Astrocyte (in vitro differentiated cells and primary cell): ENCODE measurements at regions not wholly inside any gene's neighbourhood (a gene's known extent, or its start where the extent isn't known, plus 50 kb on each side); places are given as distances from the start of the nearest gene placed in this dataset.

Experiments
- DNase-seq: peaks from one replicate; pipeline ENCODE4 v3.0.0-alpha.2; 2010; ENCODE audit warnings: low read depth
- FAIRE-seq: peaks from 2 replicates; lab custom pipeline; 2011; peaks lifted over from hg19 to GRCh38; lab: Jason Lieb, UNC
- H2AFZ ChIP-seq: 2 replicates; pipeline ENCODE4 v1.6.0; 2012; ENCODE audit warnings: low read depth, low read length, inconsistent platforms
- H3K27ac ChIP-seq: 2 replicates; pipeline ENCODE4 v1.5.1; 2011; ENCODE audit warnings: low read depth, low read length, inconsistent platforms
- H3K27me3 ChIP-seq: 2 replicates; pipeline ENCODE4 v1.6.0; 2011; ENCODE audit warnings: low read length, inconsistent platforms; ENCODE audit not compliant: insufficient read depth
- H3K36me3 ChIP-seq: 2 replicates; pipeline ENCODE4 v1.5.1; 2011; ENCODE audit warnings: low read length, inconsistent platforms; ENCODE audit not compliant: insufficient read depth
- H3K4me1 ChIP-seq: 2 replicates; pipeline ENCODE4 v1.5.1; 2011; ENCODE audit warnings: low read length, inconsistent platforms; ENCODE audit not compliant: insufficient read depth
- H3K4me2 ChIP-seq: 2 replicates; pipeline ENCODE4 v1.6.0; 2012; ENCODE audit warnings: low read length, inconsistent platforms
- H3K4me3 ChIP-seq: 2 replicates; pipeline ENCODE4 v1.5.1; 2011; ENCODE audit warnings: low read depth, mild to moderate bottlenecking, low read length, inconsistent platforms; ENCODE audit not compliant: insufficient read depth
- H3K79me2 ChIP-seq: 2 replicates; pipeline ENCODE4 v1.6.0; 2012; ENCODE audit warnings: mild to moderate bottlenecking, low read length, inconsistent platforms; ENCODE audit not compliant: insufficient read depth
- H3K9ac ChIP-seq: 2 replicates; pipeline ENCODE4 v1.6.0; 2012; ENCODE audit warnings: mild to moderate bottlenecking, low read length, inconsistent platforms
- H3K9me3 ChIP-seq: 2 replicates; pipeline ENCODE4 v1.5.1; 2012; ENCODE audit warnings: low read depth, mild to moderate bottlenecking, low read length, inconsistent platforms; ENCODE audit not compliant: insufficient read depth
- H4K20me1 ChIP-seq: 2 replicates; pipeline ENCODE4 v1.6.0; 2012; ENCODE audit warnings: low read length, inconsistent platforms; ENCODE audit not compliant: insufficient read depth
- H3K27ac Mint-ChIP-seq: one replicate; pipeline ENCODE4 v1.8.0; 2021; ENCODE audit warnings: mild to moderate bottlenecking, mixed read lengths; ENCODE audit not compliant: unreplicated experiment
- H3K27me3 Mint-ChIP-seq: one replicate; pipeline ENCODE4 v1.8.0; 2021; ENCODE audit warnings: low read depth, mixed read lengths; ENCODE audit not compliant: unreplicated experiment
- H3K36me3 Mint-ChIP-seq: one replicate; pipeline ENCODE4 v1.8.0; 2021; ENCODE audit warnings: low read depth, mixed read lengths; ENCODE audit not compliant: unreplicated experiment
- H3K4me1 Mint-ChIP-seq: one replicate; pipeline ENCODE4 v1.8.0; 2021; ENCODE audit warnings: low read depth, mixed read lengths; ENCODE audit not compliant: unreplicated experiment
- H3K4me3 Mint-ChIP-seq: one replicate; pipeline ENCODE4 v1.8.0; 2021; ENCODE audit warnings: mild to moderate bottlenecking, moderate library complexity, mixed read lengths; ENCODE audit not compliant: unreplicated experiment
- H3K9me3 Mint-ChIP-seq: one replicate; pipeline ENCODE4 v1.8.0; 2021; ENCODE audit warnings: mild to moderate bottlenecking, mixed read lengths; ENCODE audit not compliant: unreplicated experiment
- EZH2 ChIP-seq: IDR thresholded peaks from 2 replicates; pipeline ENCODE4 v1.6.1; 2012; ENCODE audit warnings: mild to moderate bottlenecking, low read length, inconsistent platforms; ENCODE audit not compliant: insufficient read depth
- TF ChIP-seq, protein P1 (sequence below): IDR thresholded peaks from 2 replicates; pipeline ENCODE4 v1.5.1; 2011; ENCODE audit warnings: low read depth, mild to moderate bottlenecking, inconsistent platforms, low read length, moderate library complexity; ENCODE audit not compliant: insufficient read depth

DNA sequence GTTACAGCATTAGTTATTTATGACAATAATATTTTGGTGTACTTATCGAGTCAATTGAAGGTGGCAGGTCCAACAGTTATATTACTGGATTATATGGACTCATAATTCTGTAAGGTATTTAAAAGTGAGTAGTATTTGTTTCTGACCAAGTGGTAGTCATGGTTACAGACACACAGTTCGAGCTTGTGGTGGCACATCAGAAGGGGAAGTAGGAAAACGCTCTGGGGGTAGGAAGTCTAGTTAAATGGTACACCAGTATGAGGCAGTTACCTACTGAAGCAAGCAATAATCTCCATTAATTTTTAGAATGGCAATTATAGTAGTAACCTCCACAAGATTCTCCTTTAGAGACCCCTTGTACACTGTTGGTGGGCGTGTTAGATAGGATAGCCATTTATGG lies 541.2 kb downstream of the ETV1 start:
- H3K4me3 ChIP-seq, result no peak overlapping the region
- DNase-seq (no peak), FAIRE-seq (no peak)
- no peak overlapping the region for H2AFZ ChIP-seq
- H3K27me3 ChIP-seq, result no peaks in the 10 kb centered on the region
- H3K4me2 ChIP-seq, result no peak overlapping the region
- no peak overlapping the region for H3K9ac ChIP-seq
- Mint-ChIP-seq H3K36me3 (no peaks in the 10 kb centered on the region), H3K27me3 (no peaks in the 10 kb centered on the region), H3K27ac (no peak overlapping the region), H3K4me1 (no peaks in the 10 kb centered on the region), H3K4me3 (no peak overlapping the region), H3K9me3 (no peaks in the 10 kb centered on the region)
- no peaks in the 10 kb centered on the region for H3K9me3 ChIP-seq
- H3K27ac ChIP-seq, result no peak overlapping the region
- no peaks in the 10 kb centered on the region for H3K36me3 ChIP-seq
- H3K79me2 ChIP-seq, result no peaks in the 10 kb centered on the region
- no peaks in the 10 kb centered on the region for H3K4me1 ChIP-seq
- TF ChIP-seq EZH2, result no peak
- TF ChIP-seq, protein P1, sequence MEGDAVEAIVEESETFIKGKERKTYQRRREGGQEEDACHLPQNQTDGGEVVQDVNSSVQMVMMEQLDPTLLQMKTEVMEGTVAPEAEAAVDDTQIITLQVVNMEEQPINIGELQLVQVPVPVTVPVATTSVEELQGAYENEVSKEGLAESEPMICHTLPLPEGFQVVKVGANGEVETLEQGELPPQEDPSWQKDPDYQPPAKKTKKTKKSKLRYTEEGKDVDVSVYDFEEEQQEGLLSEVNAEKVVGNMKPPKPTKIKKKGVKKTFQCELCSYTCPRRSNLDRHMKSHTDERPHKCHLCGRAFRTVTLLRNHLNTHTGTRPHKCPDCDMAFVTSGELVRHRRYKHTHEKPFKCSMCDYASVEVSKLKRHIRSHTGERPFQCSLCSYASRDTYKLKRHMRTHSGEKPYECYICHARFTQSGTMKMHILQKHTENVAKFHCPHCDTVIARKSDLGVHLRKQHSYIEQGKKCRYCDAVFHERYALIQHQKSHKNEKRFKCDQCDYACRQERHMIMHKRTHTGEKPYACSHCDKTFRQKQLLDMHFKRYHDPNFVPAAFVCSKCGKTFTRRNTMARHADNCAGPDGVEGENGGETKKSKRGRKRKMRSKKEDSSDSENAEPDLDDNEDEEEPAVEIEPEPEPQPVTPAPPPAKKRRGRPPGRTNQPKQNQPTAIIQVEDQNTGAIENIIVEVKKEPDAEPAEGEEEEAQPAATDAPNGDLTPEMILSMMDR, result no peak
- H4K20me1 ChIP-seq, result no peaks in the 10 kb centered on the region

DNA sequence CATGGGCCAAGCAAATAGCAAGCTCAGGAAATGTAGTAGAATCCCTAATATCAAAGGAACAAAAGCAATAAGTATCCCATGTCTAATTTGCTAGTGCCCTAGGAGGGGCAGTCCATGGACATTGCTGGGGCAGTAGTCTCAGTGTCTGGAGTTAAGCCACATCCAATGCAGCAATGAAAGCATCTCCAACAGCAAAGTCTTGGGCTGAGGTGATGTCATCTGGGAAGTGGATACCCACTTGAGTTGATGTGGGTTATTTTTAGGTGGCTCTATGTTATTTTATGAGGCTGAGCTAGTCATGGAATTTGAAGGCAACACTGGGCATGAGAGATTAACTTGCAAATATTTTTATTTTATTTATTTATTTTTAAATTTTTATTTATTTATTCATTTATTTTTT lies 540.0 kb downstream of the ETV1 start:
- H3K4me2 ChIP-seq, result no peak overlapping the region
- no peaks in the 10 kb centered on the region for H4K20me1 ChIP-seq
- Mint-ChIP-seq H3K4me3 (no peak overlapping the region), H3K9me3 (no peaks in the 10 kb centered on the region), H3K27me3 (no peaks in the 10 kb centered on the region), H3K4me1 (no peaks in the 10 kb centered on the region), H3K27ac (no peak overlapping the region), H3K36me3 (no peaks in the 10 kb centered on the region)
- H3K9me3 ChIP-seq, result no peaks in the 10 kb centered on the region
- no peaks in the 10 kb centered on the region for H3K27me3 ChIP-seq
- H3K36me3 ChIP-seq, result no peaks in the 10 kb centered on the region
- H2AFZ ChIP-seq, result no peak overlapping the region
- FAIRE-seq (no peak), DNase-seq (no peak)
- H3K4me3 ChIP-seq, result no peak overlapping the region
- no peaks in the 10 kb centered on the region for H3K79me2 ChIP-seq
- H3K4me1 ChIP-seq, result no peaks in the 10 kb centered on the region
- TF ChIP-seq, protein P1, result no peak
- no peak for TF ChIP-seq EZH2
- H3K9ac ChIP-seq, result no peak overlapping the region
- no peak overlapping the region for H3K27ac ChIP-seq

DNA sequence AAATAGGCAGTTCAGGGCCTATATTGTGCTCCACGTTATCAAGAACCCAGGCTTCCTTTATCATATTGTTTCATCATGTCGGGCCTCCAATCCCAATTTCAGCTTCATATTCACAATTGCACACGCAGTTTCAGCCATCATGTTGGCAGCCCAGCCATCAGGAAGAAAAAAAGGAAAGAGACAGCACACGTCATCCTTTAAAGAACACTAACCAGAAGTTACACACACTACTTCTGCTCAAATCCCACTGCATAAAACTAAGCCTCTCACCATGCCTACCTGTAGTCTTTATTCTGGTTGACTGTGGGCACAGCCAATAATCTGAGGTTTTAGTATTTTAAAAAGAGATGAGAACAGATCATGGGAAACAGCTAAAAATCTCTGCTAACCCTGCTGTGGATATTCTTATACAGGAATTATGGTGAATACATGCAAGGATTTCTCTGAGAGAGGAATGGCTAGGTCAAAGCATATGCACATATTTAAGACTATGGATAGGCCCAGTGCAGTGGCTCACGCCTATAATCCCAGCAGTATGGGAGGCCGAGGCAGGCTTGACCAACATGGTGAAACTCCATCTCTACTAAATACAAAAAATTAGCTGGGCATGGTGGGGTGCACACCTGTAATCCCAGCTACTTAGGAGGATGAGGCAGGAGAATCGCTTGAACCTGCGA lies 534.4 kb downstream of the ETV1 start:
- Histone ChIP-seq H3K4me1 (no peaks in the 10 kb centered on the region), H3K27ac (no peak overlapping the region), H3K4me2 (no peak overlapping the region), H4K20me1 (no peaks in the 10 kb centered on the region), H3K9me3 (no peaks in the 10 kb centered on the region), H2AFZ (no peak overlapping the region), H3K27me3 (no peaks in the 10 kb centered on the region), H3K36me3 (no peaks in the 10 kb centered on the region), H3K4me3 (no peak overlapping the region), H3K9ac (no peak overlapping the region), H3K79me2 (no peaks in the 10 kb centered on the region)
- TF ChIP-seq, protein P1, result no peak
- FAIRE-seq (no peak), DNase-seq (no peak)
- no peaks in the 10 kb centered on the region for H3K4me1 Mint-ChIP-seq
- H3K27me3 Mint-ChIP-seq, result no peaks in the 10 kb centered on the region
- H3K27ac Mint-ChIP-seq, result no peak overlapping the region
- H3K36me3 Mint-ChIP-seq, result no peaks in the 10 kb centered on the region
- no peak overlapping the region for H3K4me3 Mint-ChIP-seq
- H3K9me3 Mint-ChIP-seq, result no peaks in the 10 kb centered on the region
